ENCODE measurements at regions not wholly inside any gene's neighbourhood (a gene's known extent, or its start where the extent isn't known, plus 50 kb on each side); places are given as distances from the start of the nearest gene placed in this dataset.
"Not testable (repeated sequence)": the region's sequence is repeated elsewhere in the genome, so short reads cannot be mapped to it uniquely, and the experiment has no call there.

- not testable (repeated sequence) for DNase-seq
These were observed 84.0 kb upstream of the ALDH3B2 start for GRCh38 chr11:67758467-67758866.

GRCh38 chr11:67758009-67758408 lies 83.6 kb upstream of the ALDH3B2 start:
- peak; percentile 55 for DNase-seq

- not testable (repeated sequence) for DNase-seq
These were observed 79.4 kb upstream of the ALDH3B2 start for GRCh38 chr11:67753820-67754219.

GRCh38 chr11:67745181-67745726 lies 70.8 kb upstream of the ALDH3B2 start:
- no peak for DNase-seq

GRCh38 chr11:67744231-67744630 lies 69.8 kb upstream of the ALDH3B2 start:
- not testable (repeated sequence) for DNase-seq

GRCh38 chr11:67738231-67738630 lies 63.8 kb upstream of the ALDH3B2 start:
- not testable (repeated sequence) for DNase-seq

GRCh38 chr11:67737562-67738080 lies 63.2 kb upstream of the ALDH3B2 start:
- DNase-seq = not testable (repeated sequence)

- DNase-seq = no peak
These were observed 57.8 kb upstream of the ALDH3B2 start for GRCh38 chr11:67732045-67732787.

GRCh38 chr11:67731583-67731982 lies 57.2 kb upstream of the ALDH3B2 start:
- DNase-seq = no peak

GRCh38 chr11:67728163-67728571 lies 53.7 kb upstream of the ALDH3B2 start:
- DNase-seq = not testable (repeated sequence)

GRCh38 chr11:67727066-67728040 lies 52.9 kb upstream of the ALDH3B2 start:
- not testable (repeated sequence) for DNase-seq
